Suprapubic skin (tissue), 4 donors: ENCODE measurements at regions not wholly inside any gene's neighbourhood (a gene's known extent, or its start where the extent isn't known, plus 50 kb on each side); places are given as distances from the start of the nearest gene placed in this dataset.

Experiments used
- DNase-seq, 2 donors: peaks; one replicate each; pipeline ENCODE4 v3.0.0-alpha.2; 2019; ENCODE audit warnings: low spot score in 2 of 2
- H3K27ac ChIP-seq: fragments of 200-600 bp; sonication (generic); one replicate; pipeline ENCODE4 v1.5.1; 2019
- H3K27me3 ChIP-seq: fragments of 200-600 bp; sonication (generic); one replicate; pipeline ENCODE4 v1.5.1; 2019
- H3K36me3 ChIP-seq: fragments of 200-600 bp; sonication (generic); one replicate; pipeline ENCODE4 v1.5.1; 2019
- H3K4me1 ChIP-seq: fragments of 200-600 bp; sonication (generic); one replicate; pipeline ENCODE4 v1.5.1; 2019
- H3K4me3 ChIP-seq: fragments of 200-600 bp; sonication (generic); one replicate; pipeline ENCODE4 v1.5.1; 2019; ENCODE audit warnings: mild to moderate bottlenecking
- H3K9me3 ChIP-seq: fragments of 200-600 bp; sonication (generic); one replicate; pipeline ENCODE4 v1.5.1; 2019
- EP300 ChIP-seq: sonication (generic); formaldehyde crosslinking; IDR thresholded peaks from one replicate; pipeline ENCODE4 v1.6.1; 2017; ENCODE audit warnings: antibody characterized with exemption
- POLR2A ChIP-seq, 2 donors: fragments of 450-650 bp; IDR thresholded peaks; one replicate each; pipeline ENCODE4 v1.6.1; 2017; ENCODE audit warnings: antibody characterized with exemption in 2 of 2, mild to moderate bottlenecking in 2 of 2, moderate library complexity in 2 of 2
- POLR2AphosphoS5 ChIP-seq, 3 donors: sonication (generic); formaldehyde crosslinking; IDR thresholded peaks; one replicate each; pipeline ENCODE4 v1.6.1; 2017; ENCODE audit warnings: antibody characterized with exemption in 3 of 3
- WGBS: methylation state at CpG from one replicate; pipeline ENCODE4 v1.1.5; 2018; 5-methylcytosine and 5-hydroxymethylcytosine counted together
- TF ChIP-seq, protein P1 (sequence below), 2 donors: fragments of 200-600 bp in 1 of 2; fragments of 450-650 bp in 1 of 2; sonication (generic) in 1 of 2; IDR thresholded peaks; one replicate each; pipeline ENCODE4 v1.5.1; 2016 to 2019; ENCODE audit warnings: antibody characterized with exemption in 2 of 2, mild to moderate bottlenecking in 1 of 2, moderate library complexity in 1 of 2

DNA sequence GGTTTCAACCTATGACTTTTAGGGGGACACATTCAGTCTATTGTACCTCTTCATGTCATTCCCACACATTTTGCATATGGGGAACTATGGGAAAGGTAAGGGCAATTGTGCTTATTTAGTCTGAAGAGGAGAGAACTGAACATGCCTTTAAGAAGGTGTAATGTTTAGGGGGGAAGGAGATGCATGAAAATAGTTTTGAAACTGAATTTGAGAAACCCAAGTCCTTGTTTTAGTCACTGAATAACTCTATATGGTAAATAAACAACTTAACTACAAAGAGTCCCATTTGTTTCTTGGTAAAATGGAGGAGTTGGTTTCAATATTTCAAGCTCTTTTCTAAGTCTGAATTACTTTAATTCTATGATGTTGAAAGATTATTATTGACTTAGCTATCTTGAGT is 166.1 kb downstream of the DNAJB9 start:
- Histone ChIP-seq H3K27me3 (no peaks in the 10 kb centered on the region), H3K4me1 (no peaks in the 10 kb centered on the region), H3K4me3 (no peak overlapping the region), H3K9me3 (no peaks in the 10 kb centered on the region), H3K36me3 (no peaks in the 10 kb centered on the region), H3K27ac (no peak overlapping the region)
- DNase-seq: no peak
- TF ChIP-seq POLR2A (IDR thresholded peaks at IDR 0.05) (no peak), EP300 (no peak), POLR2AphosphoS5 (IDR thresholded peaks at IDR 0.05) (no peak)
- TF ChIP-seq, protein P1, sequence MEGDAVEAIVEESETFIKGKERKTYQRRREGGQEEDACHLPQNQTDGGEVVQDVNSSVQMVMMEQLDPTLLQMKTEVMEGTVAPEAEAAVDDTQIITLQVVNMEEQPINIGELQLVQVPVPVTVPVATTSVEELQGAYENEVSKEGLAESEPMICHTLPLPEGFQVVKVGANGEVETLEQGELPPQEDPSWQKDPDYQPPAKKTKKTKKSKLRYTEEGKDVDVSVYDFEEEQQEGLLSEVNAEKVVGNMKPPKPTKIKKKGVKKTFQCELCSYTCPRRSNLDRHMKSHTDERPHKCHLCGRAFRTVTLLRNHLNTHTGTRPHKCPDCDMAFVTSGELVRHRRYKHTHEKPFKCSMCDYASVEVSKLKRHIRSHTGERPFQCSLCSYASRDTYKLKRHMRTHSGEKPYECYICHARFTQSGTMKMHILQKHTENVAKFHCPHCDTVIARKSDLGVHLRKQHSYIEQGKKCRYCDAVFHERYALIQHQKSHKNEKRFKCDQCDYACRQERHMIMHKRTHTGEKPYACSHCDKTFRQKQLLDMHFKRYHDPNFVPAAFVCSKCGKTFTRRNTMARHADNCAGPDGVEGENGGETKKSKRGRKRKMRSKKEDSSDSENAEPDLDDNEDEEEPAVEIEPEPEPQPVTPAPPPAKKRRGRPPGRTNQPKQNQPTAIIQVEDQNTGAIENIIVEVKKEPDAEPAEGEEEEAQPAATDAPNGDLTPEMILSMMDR (IDR thresholded peaks at IDR 0.05): no peak

DNA sequence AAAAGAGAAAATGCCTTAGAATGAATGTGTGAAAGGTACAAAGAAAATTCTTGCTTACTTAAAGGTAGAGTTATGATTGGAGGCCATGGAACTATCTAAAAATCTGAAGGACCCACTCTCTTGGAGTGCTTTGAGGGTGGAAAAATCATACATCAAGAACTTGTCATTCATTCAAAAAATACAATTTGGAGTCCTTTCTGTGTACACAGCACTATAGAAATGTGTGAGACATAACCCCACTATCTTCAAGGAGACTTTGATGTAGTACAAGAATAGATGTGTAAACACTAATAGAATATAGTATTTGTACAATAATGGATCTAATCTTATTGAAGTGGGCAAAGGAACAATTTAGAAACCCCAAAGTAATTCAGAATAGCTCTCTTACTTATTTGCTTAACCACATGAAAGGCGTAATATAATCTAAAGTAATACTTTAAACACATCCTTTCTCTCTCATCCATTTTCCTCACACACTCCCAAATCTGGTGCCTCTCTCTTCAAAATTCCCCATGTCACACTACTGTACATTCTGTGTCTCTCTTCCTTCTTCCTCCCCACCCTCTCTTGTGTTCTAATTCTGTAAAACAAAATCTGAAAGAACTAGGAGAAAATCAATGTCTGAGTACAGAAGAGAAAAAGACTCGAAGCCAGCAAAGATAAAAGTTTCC is 166.7 kb downstream of the DNAJB9 start:
- H3K36me3 ChIP-seq: no peaks in the 10 kb centered on the region
- no peaks in the 10 kb centered on the region for H3K9me3 ChIP-seq
- DNase-seq: no peak
- H3K4me3 ChIP-seq: no peak overlapping the region
- H3K27ac ChIP-seq: no peak overlapping the region
- no peaks in the 10 kb centered on the region for H3K4me1 ChIP-seq
- 81% methylated on average over 2 of the region's 2 CpGs for WGBS
- TF ChIP-seq, protein P1 (IDR thresholded peaks at IDR 0.05): no peak
- TF ChIP-seq POLR2A (IDR thresholded peaks at IDR 0.05): no peak
- H3K27me3 ChIP-seq: no peaks in the 10 kb centered on the region

DNA sequence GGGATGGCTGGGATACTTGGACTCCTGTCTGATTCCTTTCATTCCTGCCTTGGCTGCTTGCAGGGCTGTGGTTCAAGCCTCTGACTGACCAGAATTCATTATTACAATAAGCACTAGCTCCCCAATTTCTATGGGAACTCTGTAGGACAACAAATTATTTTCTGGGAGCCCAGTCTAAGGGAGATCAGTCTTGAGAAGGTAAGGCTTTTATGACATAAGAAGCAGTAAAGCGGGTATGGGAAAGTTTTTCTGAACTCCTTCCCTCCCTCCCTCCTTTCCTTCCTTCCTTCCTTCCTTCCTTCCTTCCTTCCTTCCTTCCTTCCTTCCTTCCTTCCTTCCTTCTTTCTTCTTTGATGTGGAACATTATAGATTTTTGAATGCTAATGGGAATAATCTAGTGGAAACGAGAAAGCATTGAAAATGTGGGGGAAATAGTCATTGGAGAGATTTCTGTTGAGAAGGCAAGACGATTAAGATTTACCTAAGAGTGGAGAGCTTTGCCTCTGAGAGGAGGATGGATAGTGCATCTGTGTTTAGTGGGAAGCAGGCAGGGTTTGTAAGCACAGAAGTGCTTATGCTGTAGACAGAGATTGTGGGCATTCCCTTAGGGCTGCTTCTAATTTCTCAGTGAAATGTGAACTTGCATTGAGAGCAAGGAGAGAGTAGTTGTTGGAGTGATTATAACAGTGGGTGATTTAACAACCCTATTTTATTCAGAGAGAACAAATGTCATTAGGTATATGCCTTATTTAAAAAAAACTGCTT is 201.5 kb downstream of the DNAJB9 start:
- no peak for DNase-seq
- Histone ChIP-seq H3K4me1 (no peaks in the 10 kb centered on the region), H3K4me3 (no peak overlapping the region), H3K36me3 (no peaks in the 10 kb centered on the region), H3K27ac (no peak overlapping the region), H3K27me3 (no peaks in the 10 kb centered on the region), H3K9me3 (no peaks in the 10 kb centered on the region)
- TF ChIP-seq POLR2AphosphoS5 (IDR thresholded peaks at IDR 0.05): no peak
- no peak for TF ChIP-seq EP300
- TF ChIP-seq POLR2A (IDR thresholded peaks at IDR 0.05): no peak
- TF ChIP-seq, protein P1 (IDR thresholded peaks at IDR 0.05): no peak
- 75% methylated on average over 3 of the region's 3 CpGs for WGBS

DNA sequence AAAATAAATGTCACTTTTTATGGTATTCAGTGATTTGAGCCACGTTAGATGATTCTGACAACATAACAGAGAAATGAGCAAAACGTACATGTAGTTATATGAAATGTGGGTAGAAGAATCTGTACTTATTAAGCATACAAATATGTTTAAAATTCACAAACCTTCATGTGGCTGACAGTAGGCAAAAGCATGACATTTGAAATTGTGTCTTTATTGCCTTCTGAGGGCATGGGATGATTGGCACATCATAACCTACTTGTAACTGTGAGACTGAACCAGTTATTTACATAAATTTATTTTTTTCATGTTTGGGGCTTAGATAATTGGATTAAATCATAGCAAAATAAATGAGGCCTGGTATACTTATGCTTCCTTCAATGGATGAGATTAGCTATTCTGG is 202.2 kb downstream of the DNAJB9 start:
- Histone ChIP-seq H3K4me3 (no peak overlapping the region), H3K4me1 (no peaks in the 10 kb centered on the region), H3K9me3 (no peaks in the 10 kb centered on the region), H3K36me3 (no peaks in the 10 kb centered on the region), H3K27ac (no peak overlapping the region), H3K27me3 (no peaks in the 10 kb centered on the region)
- 69% methylated on average over 2 of the region's 2 CpGs for WGBS
- DNase-seq: no peak
- TF ChIP-seq POLR2AphosphoS5 (IDR thresholded peaks at IDR 0.05) (no peak), POLR2A (IDR thresholded peaks at IDR 0.05) (no peak), EP300 (no peak)
- TF ChIP-seq, protein P1 (IDR thresholded peaks at IDR 0.05): no peak

DNA sequence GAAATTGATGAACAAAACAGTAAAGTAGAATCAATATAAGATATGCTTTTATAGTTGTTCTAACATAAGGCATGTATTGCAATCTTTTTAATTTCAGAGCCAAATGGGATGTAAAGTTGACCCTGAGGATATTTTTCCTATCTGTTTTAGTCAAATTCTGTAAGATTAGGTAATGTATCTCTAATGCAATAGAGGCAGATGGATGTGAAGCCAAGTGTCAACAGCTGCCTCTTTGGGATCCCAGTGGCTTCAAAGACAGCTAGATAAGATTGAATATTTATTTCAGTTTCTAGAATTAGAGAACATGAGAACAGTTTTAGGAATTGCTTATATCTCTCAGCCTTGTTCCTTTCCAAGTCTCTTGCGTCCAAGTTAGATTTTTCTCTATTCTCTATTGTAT is 208.3 kb downstream of the DNAJB9 start:
- 78% methylated on average over 1 of the region's 1 CpG for WGBS
- DNase-seq: no peak
- Histone ChIP-seq H3K27me3 (no peaks in the 10 kb centered on the region), H3K36me3 (no peaks in the 10 kb centered on the region), H3K27ac (no peak overlapping the region), H3K4me3 (no peak overlapping the region), H3K9me3 (no peaks in the 10 kb centered on the region), H3K4me1 (no peaks in the 10 kb centered on the region)
- TF ChIP-seq EP300: no peak
- TF ChIP-seq POLR2AphosphoS5 (IDR thresholded peaks at IDR 0.05): no peak
- TF ChIP-seq, protein P1 (IDR thresholded peaks at IDR 0.05): no peak
- no peak for TF ChIP-seq POLR2A (IDR thresholded peaks at IDR 0.05)
